Activated CD4-positive, alpha-beta T cell treated with anti-CD3 and anti-CD28 coated beads, Interleukin-2, amount 10 ng/mL, durations not matched to agents 7 days and 5 days (primary cell): ENCODE measurements at regions not wholly inside any gene's neighbourhood (a gene's known extent, or its start where the extent isn't known, plus 50 kb on each side); places are given as distances from the start of the nearest gene placed in this dataset.

Experiments used
- CTCF ChIA-PET: fragments of 350-600 bp; sonication (Branson Sonifier 250); formaldehyde crosslinking; loops from one replicate; lab custom pipeline; 2021; ENCODE audit warnings: antibody characterized with exemption; lab: Charles Lee
- POLR2A ChIA-PET: fragments of 350-600 bp; sonication (Branson Sonifier 250); formaldehyde crosslinking; loops from one replicate; lab custom pipeline; 2021; ENCODE audit warnings: antibody characterized with exemption; lab: Charles Lee
- DNase-seq: peaks from one replicate; pipeline ENCODE4 v3.0.0-alpha.2; 2020
- H3K27ac Mint-ChIP-seq: one replicate; pipeline ENCODE4 v1.8.0; 2021; ENCODE audit warnings: mild to moderate bottlenecking, moderate library complexity, mixed read lengths
- H3K27me3 Mint-ChIP-seq: one replicate; pipeline ENCODE4 v1.8.0; 2021; ENCODE audit warnings: mixed read lengths
- H3K36me3 Mint-ChIP-seq: one replicate; pipeline ENCODE4 v1.8.0; 2021; ENCODE audit warnings: low read depth, mixed read lengths
- H3K4me1 Mint-ChIP-seq: one replicate; pipeline ENCODE4 v1.8.0; 2021; ENCODE audit warnings: mixed read lengths
- H3K4me3 Mint-ChIP-seq: one replicate; pipeline ENCODE4 v1.8.0; 2021; ENCODE audit warnings: mild to moderate bottlenecking, moderate library complexity, mixed read lengths
- H3K9me3 Mint-ChIP-seq: one replicate; pipeline ENCODE4 v1.8.0; 2021; ENCODE audit warnings: mixed read lengths

GRCh38 chr9:12054235-12054634 lies 639.0 kb upstream of the TYRP1 start:
- POLR2A ChIA-PET, result no interaction called here
- no peaks in the 10 kb centered on the region for H3K36me3 Mint-ChIP-seq

GRCh38 chr9:12056874-12057273 lies 636.3 kb upstream of the TYRP1 start:
- peaks cover 25% of the 10 kb centered on the region for H3K9me3 Mint-ChIP-seq
- no peak for DNase-seq
- no peaks in the 10 kb centered on the region for H3K36me3 Mint-ChIP-seq
- no peaks in the 10 kb centered on the region for H3K4me1 Mint-ChIP-seq
- H3K27ac Mint-ChIP-seq, result no peak overlapping the region
- no peak overlapping the region for H3K4me3 Mint-ChIP-seq
- no peaks in the 10 kb centered on the region for H3K27me3 Mint-ChIP-seq
- POLR2A ChIA-PET, result no interaction called here
- CTCF ChIA-PET, result no interaction called here

More at GRCh38 chr9:12054235-12054634, 639.0 kb upstream of the TYRP1 start:
- CTCF ChIA-PET, result no interaction called here
- Mint-ChIP-seq H3K4me3 (no peak overlapping the region), H3K4me1 (no peaks in the 10 kb centered on the region), H3K27ac (no peak overlapping the region), H3K9me3 (peaks cover 25% of the 10 kb centered on the region), H3K27me3 (no peaks in the 10 kb centered on the region)
- DNase-seq, result no peak

DNA sequence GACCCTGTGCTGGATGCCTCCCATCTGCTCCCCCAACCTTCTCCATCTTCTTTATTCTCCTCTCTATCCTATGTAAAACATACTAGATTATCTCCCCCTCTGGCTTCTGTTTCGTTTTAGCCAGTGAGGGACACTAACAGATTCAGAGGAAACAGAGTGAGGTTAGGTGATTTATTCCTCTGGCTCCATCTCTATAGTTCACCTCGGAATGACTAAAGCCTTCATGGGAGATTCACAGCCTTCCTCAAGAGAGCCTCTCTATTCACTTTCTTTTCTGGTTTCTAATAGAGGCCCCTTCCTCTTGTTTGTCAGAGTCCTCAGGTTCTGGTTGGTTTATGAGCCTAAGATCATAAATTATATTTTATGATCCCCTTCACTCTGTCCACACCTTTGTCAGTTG lies 633.1 kb upstream of the TYRP1 start:
- Mint-ChIP-seq H3K9me3 (peaks cover 13% of the 10 kb centered on the region), H3K27me3 (no peaks in the 10 kb centered on the region), H3K4me3 (no peak overlapping the region), H3K4me1 (no peaks in the 10 kb centered on the region), H3K36me3 (no peaks in the 10 kb centered on the region), H3K27ac (no peak overlapping the region)
- POLR2A ChIA-PET, result no interaction called here
- CTCF ChIA-PET, result no interaction called here
- DNase-seq, result no peak

DNA sequence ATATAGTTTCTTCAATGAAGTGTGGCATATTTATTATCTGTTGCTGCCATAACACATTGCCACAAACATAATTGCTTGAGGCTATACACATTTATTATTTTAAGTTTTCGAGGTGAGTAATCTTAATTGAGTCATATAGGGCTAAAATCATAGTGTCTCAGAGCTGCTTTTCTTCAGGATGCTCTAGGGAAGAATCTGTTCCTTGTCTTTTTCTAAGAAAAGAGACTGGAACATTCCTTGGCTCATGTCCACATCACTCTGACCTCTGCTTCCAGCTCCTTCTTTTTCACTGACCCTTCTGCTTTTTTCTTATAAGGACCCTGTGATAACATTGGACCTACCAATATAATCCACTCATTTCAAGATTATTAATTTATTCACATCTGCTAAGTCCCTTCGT lies 632.4 kb upstream of the TYRP1 start:
- Mint-ChIP-seq H3K4me1 (no peaks in the 10 kb centered on the region), H3K4me3 (no peak overlapping the region), H3K36me3 (no peaks in the 10 kb centered on the region), H3K27ac (no peak overlapping the region), H3K9me3 (peaks cover 13% of the 10 kb centered on the region), H3K27me3 (no peaks in the 10 kb centered on the region)
- no peak for DNase-seq
- CTCF ChIA-PET, result no interaction called here
- POLR2A ChIA-PET, result no interaction called here

- Mint-ChIP-seq H3K36me3 (no peaks in the 10 kb centered on the region), H3K27me3 (no peaks in the 10 kb centered on the region), H3K4me1 (no peaks in the 10 kb centered on the region), H3K27ac (no peak overlapping the region), H3K4me3 (no peak overlapping the region), H3K9me3 (peaks cover 11% of the 10 kb centered on the region)
- ChIA-PET CTCF (no interaction called here), POLR2A (no interaction called here)
- no peak for DNase-seq
Observed at GRCh38 chr9:12065050-12065449, 628.1 kb upstream of the TYRP1 start.

DNA sequence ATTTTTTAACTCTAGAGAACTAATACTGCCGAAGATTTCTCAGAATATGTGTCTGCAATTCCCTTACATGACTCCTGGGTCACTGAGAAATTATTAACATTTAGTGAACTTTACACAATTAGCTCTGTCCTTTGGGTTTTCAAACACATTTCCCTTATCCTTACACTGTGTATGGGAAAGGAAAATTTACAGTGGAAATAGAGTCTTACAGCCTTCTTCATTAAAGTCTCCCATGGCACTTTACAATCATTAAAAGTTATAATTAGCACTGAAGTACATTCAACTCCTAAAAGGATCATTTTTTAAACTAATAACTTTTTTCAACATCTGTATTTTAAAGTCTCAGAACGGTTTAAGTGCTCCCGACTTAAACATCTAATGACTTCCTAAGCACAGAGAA lies 627.5 kb upstream of the TYRP1 start:
- Mint-ChIP-seq H3K27ac (no peak overlapping the region), H3K4me1 (no peaks in the 10 kb centered on the region), H3K27me3 (no peaks in the 10 kb centered on the region), H3K36me3 (no peaks in the 10 kb centered on the region), H3K9me3 (peaks cover 11% of the 10 kb centered on the region), H3K4me3 (no peak overlapping the region)
- no peak for DNase-seq
- ChIA-PET CTCF (no interaction called here), POLR2A (no interaction called here)

GRCh38 chr9:12066455-12067035 lies 626.6 kb upstream of the TYRP1 start:
- Mint-ChIP-seq H3K27me3 (no peaks in the 10 kb centered on the region), H3K27ac (no peak overlapping the region), H3K36me3 (no peaks in the 10 kb centered on the region), H3K9me3 (peaks cover 8% of the 10 kb centered on the region), H3K4me3 (no peak overlapping the region), H3K4me1 (no peaks in the 10 kb centered on the region)
- no peak for DNase-seq
- POLR2A ChIA-PET, result no interaction called here
- CTCF ChIA-PET, result no interaction called here

- Mint-ChIP-seq H3K27ac (no peak overlapping the region), H3K27me3 (no peaks in the 10 kb centered on the region), H3K4me3 (no peak overlapping the region), H3K36me3 (no peaks in the 10 kb centered on the region), H3K4me1 (no peaks in the 10 kb centered on the region), H3K9me3 (peaks cover 14% of the 10 kb centered on the region)
- DNase-seq, result no peak
- CTCF ChIA-PET, result no interaction called here
- POLR2A ChIA-PET, result no interaction called here
Observed at GRCh38 chr9:12069366-12069765, 623.8 kb upstream of the TYRP1 start.

GRCh38 chr9:12085399-12085798 lies 607.8 kb upstream of the TYRP1 start:
- H3K27me3 Mint-ChIP-seq, result no peaks in the 10 kb centered on the region

DNA sequence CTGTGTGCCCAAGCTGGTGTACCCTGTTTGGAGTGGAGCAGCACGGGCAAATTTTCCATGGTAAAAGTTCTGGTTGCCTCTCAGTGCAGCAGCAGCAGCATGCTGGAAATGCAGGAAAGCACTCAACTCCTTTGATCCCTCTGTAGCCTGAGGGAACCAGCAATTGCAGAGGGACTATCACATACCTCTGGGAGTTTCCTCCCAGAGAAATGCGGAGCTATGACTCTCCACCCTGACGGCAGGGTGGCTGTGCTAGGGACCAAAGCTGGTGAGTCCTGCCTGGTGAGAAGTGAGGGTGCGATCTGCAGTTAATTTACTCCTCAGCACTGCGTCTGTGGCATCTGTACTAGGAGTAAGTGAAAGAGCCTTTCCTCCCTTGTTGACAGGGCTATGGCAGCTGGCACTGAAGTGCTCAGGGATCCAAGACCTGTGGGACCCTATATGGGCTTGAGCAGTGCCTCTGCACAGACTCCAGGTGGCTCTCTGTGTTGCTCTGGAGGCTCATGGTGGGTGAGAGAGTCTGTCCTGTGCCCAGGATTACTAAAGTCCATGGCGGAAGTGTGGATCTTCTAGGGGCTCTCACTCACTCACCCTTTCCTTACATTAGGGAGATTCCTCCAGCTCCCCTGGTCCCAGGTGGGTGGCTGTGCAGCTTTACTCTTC lies 601.2 kb upstream of the TYRP1 start:
- Mint-ChIP-seq H3K4me3 (no peak overlapping the region), H3K27ac (no peak overlapping the region), H3K9me3 (peaks cover 20% of the 10 kb centered on the region), H3K27me3 (no peaks in the 10 kb centered on the region), H3K4me1 (no peaks in the 10 kb centered on the region), H3K36me3 (no peaks in the 10 kb centered on the region)
- ChIA-PET POLR2A (no interaction called here), CTCF (no interaction called here)
- no peak for DNase-seq

More at GRCh38 chr9:12085399-12085798, 607.8 kb upstream of the TYRP1 start:
- ChIA-PET CTCF (no interaction called here), POLR2A (no interaction called here)
- Mint-ChIP-seq H3K9me3 (peaks cover 16% of the 10 kb centered on the region), H3K4me1 (no peaks in the 10 kb centered on the region), H3K27ac (no peak overlapping the region), H3K4me3 (no peak overlapping the region), H3K36me3 (no peaks in the 10 kb centered on the region)
- DNase-seq, result no peak

DNA sequence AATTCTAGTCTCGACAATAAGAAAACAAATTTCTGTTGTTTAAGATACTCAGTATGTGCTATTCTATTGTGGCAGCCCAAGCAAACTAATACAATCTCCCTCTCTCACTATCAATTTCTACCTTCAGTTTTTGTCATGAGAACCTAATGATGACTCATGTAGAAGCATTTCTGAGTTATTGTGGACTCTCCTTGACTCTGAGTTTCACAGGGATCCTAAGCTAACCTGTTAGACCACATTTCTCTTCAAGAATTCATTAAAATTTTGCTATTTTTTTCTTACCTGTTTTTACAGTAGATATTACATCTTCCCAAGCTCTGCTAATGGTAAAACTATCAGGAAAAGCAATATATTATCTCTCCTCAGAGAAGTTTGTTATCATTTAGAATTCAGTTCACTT lies 599.1 kb upstream of the TYRP1 start:
- Mint-ChIP-seq H3K27me3 (no peaks in the 10 kb centered on the region), H3K36me3 (no peaks in the 10 kb centered on the region), H3K4me3 (no peak overlapping the region), H3K4me1 (no peaks in the 10 kb centered on the region), H3K27ac (no peak overlapping the region), H3K9me3 (peaks cover 11% of the 10 kb centered on the region)
- POLR2A ChIA-PET, result no interaction called here
- DNase-seq, result no peak
- CTCF ChIA-PET, result no interaction called here

DNA sequence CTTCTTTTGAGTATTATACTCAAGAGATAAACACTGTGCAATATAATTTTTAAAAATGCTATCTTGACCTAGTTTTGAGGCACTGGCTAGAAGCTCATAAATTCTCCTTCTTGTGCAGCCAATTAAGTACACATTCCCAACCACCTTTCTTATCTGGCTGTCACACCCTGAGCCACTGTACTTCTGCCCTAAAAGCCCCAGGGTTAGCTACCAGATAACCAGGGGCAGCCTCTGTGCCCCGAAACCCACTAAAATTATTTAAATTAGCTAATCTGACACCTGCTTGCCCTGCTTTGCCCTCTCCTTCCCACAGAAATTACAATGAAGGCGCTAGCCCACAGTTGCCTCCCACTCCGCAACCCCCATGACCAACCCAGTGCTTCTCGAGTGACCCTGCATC lies 597.3 kb upstream of the TYRP1 start:
- no peak for DNase-seq
- Mint-ChIP-seq H3K9me3 (peaks cover 8% of the 10 kb centered on the region), H3K27me3 (no peaks in the 10 kb centered on the region), H3K27ac (no peak overlapping the region), H3K36me3 (no peaks in the 10 kb centered on the region), H3K4me3 (no peak overlapping the region), H3K4me1 (no peaks in the 10 kb centered on the region)
- ChIA-PET POLR2A (no interaction called here), CTCF (no interaction called here)

DNA sequence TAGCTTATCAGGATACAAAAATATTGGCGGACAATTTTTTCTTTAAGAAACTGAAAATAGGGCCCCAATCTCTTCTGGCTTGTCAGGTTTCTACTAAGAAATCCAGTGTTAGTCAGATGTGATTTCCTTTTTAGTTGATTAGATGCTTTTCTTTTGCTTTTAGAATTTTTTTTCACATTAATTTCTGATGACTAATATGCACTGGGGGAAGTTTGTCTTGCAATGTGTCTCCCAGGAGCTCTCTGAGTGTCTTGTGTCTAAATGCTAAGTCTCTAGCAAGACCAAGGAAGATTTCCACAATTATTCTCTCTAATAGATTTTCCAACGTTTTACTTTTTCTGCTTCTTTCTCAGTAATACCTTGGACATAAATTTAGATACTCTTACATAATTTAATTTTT lies 559.8 kb upstream of the TYRP1 start:
- no peaks in the 10 kb centered on the region for H3K4me1 Mint-ChIP-seq
- H3K9me3 Mint-ChIP-seq, result peaks cover 7% of the 10 kb centered on the region
- no peaks in the 10 kb centered on the region for H3K27me3 Mint-ChIP-seq
- H3K36me3 Mint-ChIP-seq, result no peaks in the 10 kb centered on the region
- H3K27ac Mint-ChIP-seq, result no peak overlapping the region
- no peak overlapping the region for H3K4me3 Mint-ChIP-seq
- ChIA-PET CTCF (no interaction called here), POLR2A (no interaction called here)
- no peak for DNase-seq

- no peak for DNase-seq
- Mint-ChIP-seq H3K9me3 (peaks cover 11% of the 10 kb centered on the region), H3K36me3 (no peaks in the 10 kb centered on the region), H3K27me3 (no peaks in the 10 kb centered on the region), H3K27ac (no peak overlapping the region), H3K4me1 (no peaks in the 10 kb centered on the region), H3K4me3 (no peak overlapping the region)
- ChIA-PET POLR2A (no interaction called here), CTCF (no interaction called here)
Observed at GRCh38 chr9:12141422-12141821, 551.8 kb upstream of the TYRP1 start.
